ENCODE measurements at regions not wholly inside any gene's neighbourhood (a gene's known extent, or its start where the extent isn't known, plus 50 kb on each side); places are given as distances from the start of the nearest gene placed in this dataset.
"Not testable (repeated sequence)": the region's sequence is repeated elsewhere in the genome, so short reads cannot be mapped to it uniquely, and the experiment has no call there.

- DNase-seq = not testable (repeated sequence)
These were observed 126.4 kb downstream of the RBM46 start for GRCh38 chr4:154907345-154908045.

- no peak for DNase-seq
These were observed 127.1 kb downstream of the RBM46 start for GRCh38 chr4:154908168-154908567.

GRCh38 chr4:154911097-154911496 lies 130.0 kb downstream of the RBM46 start:
- DNase-seq = no peak

GRCh38 chr4:154911608-154912098 lies 130.6 kb downstream of the RBM46 start:
- DNase-seq = no peak

- no peak for DNase-seq
These were observed 135.0 kb downstream of the RBM46 start for GRCh38 chr4:154916068-154916467.

GRCh38 chr4:154927126-154927680 lies 146.1 kb downstream of the RBM46 start:
- no peak for DNase-seq

- no peak for DNase-seq
These were observed 147.7 kb downstream of the RBM46 start for GRCh38 chr4:154928640-154929257.

GRCh38 chr4:154936873-154937272 lies 155.8 kb downstream of the RBM46 start:
- DNase-seq = no peak

- DNase-seq = no peak
These were observed 158.8 kb downstream of the RBM46 start for GRCh38 chr4:154939851-154940250.

- no peak for DNase-seq
These were observed 161.1 kb downstream of the RBM46 start for GRCh38 chr4:154942176-154942575.

GRCh38 chr4:154944996-154945395 lies 163.9 kb downstream of the RBM46 start:
- DNase-seq = no peak

GRCh38 chr4:154946113-154946512 lies 165.0 kb downstream of the RBM46 start:
- DNase-seq = no peak

- DNase-seq = no peak
These were observed 172.6 kb downstream of the RBM46 start for GRCh38 chr4:154953691-154954090.

- DNase-seq = no peak
These were observed 173.0 kb downstream of the RBM46 start for GRCh38 chr4:154954117-154954516.

- DNase-seq = no peak
These were observed 177.0 kb downstream of the RBM46 start for GRCh38 chr4:154958121-154958520.

- DNase-seq = no peak
These were observed 177.7 kb downstream of the RBM46 start for GRCh38 chr4:154958621-154959358.

GRCh38 chr4:154959756-154960155 lies 178.7 kb downstream of the RBM46 start:
- no peak for DNase-seq

- DNase-seq = no peak
These were observed 179.4 kb downstream of the RBM46 start for GRCh38 chr4:154960476-154960875.

- no peak for DNase-seq
These were observed 180.2 kb downstream of the RBM46 start for GRCh38 chr4:154961263-154961662.

GRCh38 chr4:154973244-154974035 lies 192.4 kb downstream of the RBM46 start:
- DNase-seq = no peak

- DNase-seq = no peak
These were observed 196.2 kb downstream of the RBM46 start for GRCh38 chr4:154977228-154977627.

- peak; percentile 1 to 26 for DNase-seq
These were observed 201.3 kb downstream of the RBM46 start for GRCh38 chr4:154982187-154983047.

Data from inflammatory macrophage treated with lipopolysaccharide for 1 hour (primary cell).